Stimulated activated CD8-positive, alpha-beta memory T cell treated with anti-CD3 and anti-CD28 coated beads, Interleukin-2, amount 100 ng/mL, for 48 hours (primary cell): ENCODE measurements at regions not wholly inside any gene's neighbourhood (a gene's known extent, or its start where the extent isn't known, plus 50 kb on each side); places are given as distances from the start of the nearest gene placed in this dataset.
"Not testable (repeated sequence)": the region's sequence is repeated elsewhere in the genome, so short reads cannot be mapped to it uniquely, and the experiment has no call there.

ENCODE experiments used
- DNase-seq, 2 donors: peaks; one replicate each; pipeline ENCODE4 v3.0.0-alpha.2; 2020; ENCODE audit warnings: low read depth in 2 of 2

DNA sequence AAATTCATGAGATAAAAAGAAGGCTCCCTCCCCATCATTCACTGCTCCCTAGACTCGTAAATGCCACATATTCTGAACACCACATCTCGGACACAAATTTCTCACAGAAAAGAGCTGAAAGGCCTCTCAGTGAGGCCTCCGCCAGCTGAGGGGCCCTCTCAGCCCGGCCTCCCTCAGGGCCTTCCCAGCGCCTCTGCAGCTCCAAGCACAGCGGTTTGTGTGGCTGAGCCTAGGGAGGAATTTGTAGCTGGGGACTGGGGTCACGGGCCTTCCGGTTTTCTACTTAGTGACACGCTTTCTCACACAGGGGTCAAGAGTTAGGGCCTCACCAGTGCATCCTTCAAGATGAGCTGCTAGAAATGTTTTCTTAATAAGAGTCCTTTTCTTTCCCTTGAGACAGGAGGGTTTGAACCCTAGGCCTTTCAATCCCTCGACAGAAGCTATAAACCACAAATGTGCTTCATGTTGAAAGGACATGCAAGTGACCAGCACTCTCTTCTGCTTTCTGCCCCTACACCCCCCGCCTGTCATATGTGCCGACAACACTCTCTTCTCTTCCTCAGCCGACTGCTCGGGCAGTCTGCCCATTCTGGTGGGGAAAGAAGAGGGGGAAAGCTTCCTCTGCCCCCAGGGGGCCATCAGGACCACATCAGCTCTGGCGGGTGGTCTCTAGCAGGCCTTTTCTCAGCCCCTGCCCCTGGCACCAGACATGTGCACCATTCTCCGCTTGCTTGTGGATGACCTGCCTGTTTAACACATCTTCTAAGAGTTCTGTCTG is 104.9 kb downstream of the CHIC2 start:
- no peak for DNase-seq

DNA sequence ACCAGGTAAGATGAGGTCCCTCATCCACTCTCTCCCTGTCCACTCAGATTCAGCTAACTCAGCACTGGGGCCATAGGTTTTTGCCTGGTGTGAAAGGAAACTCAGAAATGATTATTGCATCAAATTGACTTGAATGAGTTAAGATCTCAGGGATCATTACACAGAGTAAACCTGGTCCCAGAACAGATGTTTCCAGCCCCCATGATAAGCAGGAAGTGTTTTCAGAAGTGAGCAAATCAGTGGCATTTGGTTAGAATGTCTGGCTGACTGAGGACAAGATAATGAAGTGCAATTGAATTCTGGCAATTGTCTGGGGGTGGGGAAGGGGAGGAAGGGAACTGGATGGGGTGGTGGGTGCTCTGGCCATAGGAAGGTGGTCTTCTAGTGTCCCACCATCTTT is 108.0 kb downstream of the CHIC2 start:
- no peak for DNase-seq

DNA sequence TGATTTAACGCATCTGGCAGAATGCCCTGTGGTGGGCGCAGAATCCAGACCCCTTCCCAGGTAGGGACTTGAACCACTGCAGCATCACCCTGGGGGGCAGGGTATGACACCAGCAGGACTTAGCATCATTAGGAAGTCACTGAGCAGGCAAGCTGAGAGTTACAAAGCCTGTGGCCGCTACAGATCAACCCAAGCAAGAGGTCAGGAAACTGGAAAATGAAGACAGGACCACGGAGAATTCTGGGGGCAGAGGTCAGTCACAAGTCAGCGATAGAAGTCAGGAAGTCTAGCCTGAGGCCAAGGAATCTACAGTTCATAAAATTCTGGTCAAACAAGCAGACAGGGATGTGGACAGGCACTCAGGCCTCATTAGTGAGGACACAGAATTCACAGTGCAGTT is 108.4 kb downstream of the CHIC2 start:
- DNase-seq, result no peak

DNA sequence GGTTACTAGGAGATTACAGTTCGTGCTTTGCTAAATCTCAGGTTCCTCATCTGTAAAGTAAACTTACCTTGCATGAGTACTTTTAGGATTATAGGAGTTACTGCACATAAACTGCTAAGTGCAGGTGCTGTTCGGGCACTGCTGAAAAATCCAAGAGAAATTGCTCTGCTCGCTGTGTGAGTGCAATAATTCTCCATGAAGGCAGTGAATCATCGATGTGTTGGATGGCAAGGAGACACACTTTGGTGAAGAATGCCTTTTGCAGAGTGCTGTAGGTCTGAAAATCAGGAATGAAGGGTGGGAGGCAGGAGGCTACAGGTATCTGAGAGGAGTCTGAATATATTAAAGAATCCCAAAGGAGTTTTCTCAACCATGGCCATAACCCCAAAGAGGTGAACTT is 113.0 kb downstream of the CHIC2 start:
- DNase-seq, result no peak

DNA sequence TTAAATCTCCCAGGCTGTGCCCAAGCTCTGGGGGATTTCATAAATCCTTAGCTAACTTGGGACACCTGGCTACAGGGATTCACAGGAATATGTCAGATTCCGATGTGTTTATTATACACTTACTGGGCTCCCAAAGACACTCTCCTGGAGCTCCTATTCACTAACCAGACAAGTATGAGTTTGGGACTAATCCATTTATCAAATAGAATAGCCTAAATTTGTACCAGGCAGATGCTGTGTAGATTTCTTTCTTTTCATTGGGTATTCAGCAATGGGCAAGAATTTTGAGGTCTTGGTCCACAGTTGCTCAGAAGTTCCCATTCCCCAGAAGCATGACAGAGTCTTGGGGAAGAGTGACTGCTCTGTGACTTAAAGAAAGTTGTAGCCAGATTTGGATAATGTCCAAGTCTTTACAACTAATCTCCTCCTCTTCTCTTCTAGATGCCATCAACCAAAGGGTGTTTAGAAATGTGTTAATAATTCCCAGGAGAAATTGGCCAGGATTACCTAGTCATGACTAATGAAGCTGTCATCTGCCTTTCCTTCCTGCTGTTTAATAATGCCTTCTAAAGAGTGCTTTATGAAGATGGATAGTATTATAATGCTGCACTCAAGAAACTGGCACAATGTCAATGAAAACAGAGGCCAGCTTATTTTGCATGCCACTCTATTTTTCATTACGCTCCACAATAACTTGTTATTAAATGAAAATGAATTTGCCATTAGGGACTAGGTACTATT is 120.9 kb downstream of the CHIC2 start:
- no peak for DNase-seq

DNA sequence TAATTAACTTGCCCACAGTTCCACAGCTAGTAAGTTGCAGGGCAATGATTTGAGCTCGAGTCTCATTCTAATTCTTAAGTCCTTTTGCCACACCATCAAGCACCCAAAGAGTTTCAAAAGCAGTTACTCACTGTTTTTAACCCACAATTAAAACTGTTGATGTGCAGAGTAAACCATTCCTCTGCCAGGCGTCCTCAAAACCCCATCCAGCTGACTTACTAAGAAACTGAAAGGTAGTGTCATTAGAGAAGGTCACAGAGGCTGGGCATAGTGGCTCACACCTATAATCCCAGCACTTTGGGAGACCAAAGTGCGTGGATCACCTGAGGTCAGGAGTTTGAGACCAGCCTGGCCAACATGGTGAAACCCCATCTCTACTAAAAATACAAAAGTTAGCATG is 121.7 kb downstream of the CHIC2 start:
- DNase-seq, result no peak

DNA sequence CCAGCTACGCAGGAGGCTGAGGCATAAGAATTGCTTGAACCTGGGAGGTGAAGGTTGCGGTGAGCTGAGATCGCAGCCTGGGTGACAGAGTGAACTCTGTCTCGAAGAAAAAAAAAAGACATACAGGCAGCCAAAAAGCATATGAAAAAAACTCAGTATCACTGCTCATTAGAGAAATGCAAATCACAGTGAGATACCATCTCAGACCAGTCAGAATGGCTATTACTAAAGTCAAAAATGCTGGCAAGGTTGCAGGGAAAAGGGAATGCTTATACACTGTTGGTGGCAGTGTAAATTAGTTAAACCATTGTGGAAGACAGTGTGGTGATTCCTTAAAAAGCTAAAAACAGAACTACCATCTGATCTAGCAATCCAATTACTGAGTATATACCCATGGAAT is 123.1 kb downstream of the CHIC2 start:
- DNase-seq, result no peak

DNA sequence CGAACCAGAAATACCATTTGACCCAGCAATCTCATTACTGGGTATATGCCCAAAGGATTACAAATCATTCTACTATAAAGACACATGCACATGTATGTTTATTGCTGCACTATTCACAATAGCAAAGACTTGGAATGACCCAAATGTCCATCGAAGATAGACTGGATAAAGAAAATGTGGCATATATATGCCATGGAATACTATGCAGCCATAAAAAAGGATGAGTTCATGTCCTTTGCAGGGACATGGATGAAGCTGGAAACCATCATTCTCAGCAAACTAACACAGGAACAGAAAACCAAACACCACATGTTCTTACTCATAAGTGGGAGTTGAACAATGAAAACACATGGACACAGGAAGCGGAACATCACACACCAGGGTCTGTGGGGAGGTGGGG is 124.5 kb downstream of the CHIC2 start:
- DNase-seq, result not testable (repeated sequence)

DNA sequence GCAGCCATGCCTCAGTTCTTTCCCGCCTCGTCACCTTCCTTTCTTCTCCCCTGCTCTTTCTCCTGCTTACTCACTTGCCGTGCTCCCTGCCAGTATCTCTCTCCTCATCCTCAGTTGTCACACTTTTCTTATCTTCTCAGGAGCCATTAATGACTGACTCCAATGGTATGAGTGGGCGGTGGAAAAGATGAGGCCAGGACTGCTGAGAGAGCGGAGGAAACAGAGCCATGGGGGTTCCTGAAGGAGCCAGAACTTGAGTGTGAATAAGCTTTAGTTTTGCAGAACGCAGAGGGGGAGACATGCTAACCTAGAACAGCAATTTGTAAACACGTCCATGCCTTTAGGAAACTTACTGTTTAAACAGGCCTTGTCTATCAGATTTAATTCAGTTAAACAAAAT is 126.5 kb downstream of the CHIC2 start:
- DNase-seq, result no peak

DNA sequence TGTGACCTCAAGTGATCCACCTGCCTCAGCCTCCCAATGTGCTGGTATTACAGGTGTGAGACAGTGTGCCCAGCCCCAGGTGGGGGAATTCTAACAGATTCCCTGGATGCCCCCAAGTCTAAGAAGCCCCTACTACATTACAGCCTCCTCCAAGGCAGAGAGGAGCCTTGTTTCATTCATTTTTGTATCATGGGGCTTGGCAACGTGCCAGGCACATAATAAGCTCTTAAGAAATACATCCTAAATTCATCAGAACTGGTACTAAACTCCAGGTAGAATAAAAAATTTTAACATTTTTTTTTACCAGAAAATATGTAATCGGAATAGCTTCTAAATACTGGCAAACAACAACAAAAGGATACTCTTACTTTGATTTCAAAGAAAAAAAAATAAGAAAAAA is 127.1 kb downstream of the CHIC2 start:
- no peak for DNase-seq

DNA sequence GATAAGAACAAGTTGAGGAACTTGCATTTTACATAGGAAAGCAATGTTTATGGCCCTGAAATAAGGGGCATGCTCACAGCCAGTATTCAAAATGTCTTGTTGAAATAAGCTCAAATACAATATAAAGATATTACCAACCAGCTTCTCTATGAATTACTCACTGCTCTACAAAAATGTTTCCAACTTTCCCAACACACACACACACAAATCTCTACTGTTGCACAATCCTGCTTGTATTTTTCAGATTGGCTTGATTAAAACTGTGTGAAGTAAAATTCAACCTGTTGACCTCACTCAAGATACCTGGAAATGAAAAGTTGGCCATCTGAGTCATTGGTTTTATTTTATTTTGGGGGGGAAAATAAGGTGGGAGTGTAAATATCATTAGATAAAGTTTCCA is 128.6 kb downstream of the CHIC2 start:
- DNase-seq, result no peak

DNA sequence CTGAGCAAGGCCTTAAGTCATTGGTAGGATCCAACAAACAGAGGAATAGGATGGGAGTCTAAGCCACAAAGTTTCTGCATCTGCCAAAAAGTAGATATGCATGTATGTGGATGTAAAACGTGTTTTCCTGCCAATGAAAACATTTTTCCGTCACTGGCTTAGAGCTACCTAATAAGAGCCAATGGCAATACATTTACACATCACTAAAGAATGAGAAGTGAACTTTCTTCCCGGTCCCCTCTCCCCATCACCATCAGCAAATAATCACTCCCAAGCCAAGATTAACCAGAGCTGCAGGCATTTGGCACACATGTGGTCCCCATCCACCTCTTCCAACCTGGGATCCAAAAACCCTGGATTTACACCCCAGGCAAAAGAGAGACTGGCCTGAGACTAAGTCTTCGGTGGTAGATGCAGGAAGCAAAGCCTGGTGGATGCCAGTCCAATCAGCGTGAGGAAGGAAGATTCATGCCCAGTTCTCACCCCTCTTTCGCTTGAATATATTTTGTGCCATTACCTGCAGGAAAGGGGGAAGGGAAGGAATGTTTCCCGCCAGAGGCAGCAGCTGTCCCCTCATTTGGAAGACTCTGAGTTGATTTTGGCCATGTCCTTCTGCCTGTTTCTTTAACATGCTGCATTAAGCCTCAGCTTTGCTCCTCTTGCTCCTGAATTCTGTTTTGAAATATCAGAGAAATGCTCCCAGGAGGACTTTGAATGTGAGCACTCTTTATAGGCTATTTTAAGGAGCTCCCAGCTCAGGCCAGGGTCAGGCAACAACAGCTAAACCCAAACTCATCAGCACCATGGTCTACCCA is 131.4 kb downstream of the CHIC2 start:
- no peak for DNase-seq

DNA sequence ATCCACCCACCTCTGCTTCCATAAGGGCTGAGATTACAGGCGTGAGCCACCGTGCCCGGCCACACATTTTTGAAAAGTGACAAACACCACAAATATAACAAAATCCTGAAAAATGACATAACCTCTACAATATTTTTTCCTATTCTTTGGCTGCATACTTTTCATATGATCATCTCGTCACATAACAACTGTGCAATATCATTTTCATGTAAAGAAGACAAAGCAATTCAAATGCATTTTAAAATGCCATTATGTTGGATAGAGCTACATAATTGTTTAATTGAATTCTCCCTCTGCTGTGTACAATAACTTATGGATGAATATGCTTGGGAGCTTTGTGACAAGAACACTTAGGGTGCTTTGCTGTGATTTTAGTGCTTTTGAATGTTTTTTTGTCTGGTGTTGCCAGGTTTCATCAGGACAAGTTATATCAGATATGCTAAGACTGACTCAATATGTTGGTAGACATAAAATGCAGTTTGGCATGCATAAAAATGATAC is 132.9 kb downstream of the CHIC2 start:
- DNase-seq, result no peak

DNA sequence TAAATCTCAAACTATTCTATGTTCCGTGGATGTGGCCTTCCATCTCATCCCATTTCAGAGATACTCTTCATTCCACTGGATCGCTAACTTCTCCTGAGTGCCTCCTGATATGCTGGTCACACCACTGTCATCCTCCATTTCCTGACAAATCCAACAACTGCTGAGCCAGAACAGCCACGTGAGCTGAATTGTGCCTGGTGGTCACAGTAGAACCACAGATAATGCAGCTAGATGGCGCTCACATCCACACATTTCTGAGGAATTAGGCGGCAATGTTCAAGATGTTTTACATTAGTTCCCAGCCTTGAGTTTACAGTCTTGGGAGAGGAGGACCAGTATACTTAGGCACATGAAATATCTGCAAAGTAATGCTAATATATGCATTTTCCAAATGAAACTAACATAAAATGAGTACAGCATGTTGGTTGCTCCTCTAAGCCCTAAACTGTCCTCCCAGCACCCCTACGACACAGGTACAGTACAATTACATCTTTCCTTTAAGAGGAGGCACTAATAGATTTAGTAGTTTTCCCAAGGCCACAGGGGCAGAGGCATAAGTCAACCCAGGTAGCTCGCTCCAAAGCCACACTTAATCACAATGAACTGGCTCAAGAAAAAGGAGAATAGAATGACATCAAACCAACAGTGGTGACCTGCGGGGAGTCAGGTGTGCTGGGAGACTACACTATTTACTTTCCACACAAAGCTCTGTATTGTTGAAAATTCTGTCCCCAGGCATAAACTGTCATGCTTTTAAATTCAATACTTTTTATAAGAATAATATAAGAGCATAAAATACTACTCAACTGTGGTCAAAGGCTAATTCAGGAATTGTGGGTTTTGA is 134.2 kb downstream of the CHIC2 start:
- DNase-seq, result peak in 1 of 2 donors; percentile 15

DNA sequence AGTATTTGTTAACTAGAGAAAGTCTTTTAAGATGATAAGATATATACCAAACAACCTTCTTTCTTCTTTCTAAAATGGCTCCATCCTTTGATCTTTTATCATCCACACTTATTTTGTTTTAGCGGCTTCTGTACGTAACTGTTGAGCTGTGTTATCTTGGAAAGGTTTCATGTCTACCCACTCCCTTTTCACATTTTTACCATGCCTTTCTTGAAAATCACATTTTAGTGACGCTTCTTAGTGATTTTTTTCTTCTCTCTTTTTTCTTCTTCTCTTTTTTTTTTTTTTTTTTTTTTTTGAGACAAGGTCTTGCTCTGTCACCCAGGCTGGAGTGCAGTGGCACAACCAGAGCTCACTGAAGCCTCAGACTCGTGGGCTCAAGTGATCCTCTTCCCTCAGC is 135.1 kb downstream of the CHIC2 start:
- DNase-seq, result no peak

DNA sequence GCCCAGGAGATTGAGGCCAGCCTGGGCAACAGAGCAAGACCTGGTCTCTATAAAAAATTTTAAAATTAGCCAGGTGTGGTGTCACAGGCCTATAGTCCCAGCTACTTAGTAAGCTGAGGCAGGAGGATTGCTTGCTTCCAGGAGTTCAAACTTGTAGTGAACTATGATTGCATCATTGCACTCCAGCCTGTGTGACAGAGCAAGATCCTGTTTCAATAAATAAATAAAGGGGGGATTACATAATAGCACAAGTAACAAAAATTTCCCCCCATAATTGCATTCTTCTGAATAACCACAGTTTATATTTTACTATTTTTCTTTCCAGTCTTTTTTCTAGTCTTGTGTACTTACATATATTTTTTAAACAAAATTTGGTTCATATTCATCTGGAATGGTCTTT is 135.6 kb downstream of the CHIC2 start:
- DNase-seq, result no peak

DNA sequence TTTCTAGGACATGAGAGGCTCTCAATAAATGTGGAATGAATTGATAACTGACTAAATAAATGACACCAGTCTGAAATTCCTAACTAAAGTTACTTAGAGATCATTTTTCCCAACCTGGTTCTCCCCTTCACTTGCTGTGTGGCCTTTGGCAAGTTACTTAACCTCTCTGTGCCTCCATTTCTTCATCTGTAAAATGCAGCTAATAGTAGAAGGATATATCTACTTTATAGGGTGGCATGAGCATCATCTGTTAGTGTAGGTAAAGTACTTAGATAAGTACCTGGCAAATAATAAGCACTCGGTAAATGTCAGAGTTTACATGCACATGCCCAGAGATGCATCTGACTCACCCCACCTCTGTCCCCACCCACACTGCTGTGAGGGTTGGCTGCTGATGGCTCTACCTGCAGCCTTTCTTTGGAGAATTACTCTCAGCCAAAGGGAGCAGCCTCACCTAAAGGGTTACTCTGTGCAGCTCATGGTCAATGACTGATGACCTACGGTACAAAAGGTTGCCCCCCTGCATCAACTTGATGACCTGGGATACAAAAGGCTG is 139.3 kb downstream of the CHIC2 start:
- DNase-seq, result no peak

DNA sequence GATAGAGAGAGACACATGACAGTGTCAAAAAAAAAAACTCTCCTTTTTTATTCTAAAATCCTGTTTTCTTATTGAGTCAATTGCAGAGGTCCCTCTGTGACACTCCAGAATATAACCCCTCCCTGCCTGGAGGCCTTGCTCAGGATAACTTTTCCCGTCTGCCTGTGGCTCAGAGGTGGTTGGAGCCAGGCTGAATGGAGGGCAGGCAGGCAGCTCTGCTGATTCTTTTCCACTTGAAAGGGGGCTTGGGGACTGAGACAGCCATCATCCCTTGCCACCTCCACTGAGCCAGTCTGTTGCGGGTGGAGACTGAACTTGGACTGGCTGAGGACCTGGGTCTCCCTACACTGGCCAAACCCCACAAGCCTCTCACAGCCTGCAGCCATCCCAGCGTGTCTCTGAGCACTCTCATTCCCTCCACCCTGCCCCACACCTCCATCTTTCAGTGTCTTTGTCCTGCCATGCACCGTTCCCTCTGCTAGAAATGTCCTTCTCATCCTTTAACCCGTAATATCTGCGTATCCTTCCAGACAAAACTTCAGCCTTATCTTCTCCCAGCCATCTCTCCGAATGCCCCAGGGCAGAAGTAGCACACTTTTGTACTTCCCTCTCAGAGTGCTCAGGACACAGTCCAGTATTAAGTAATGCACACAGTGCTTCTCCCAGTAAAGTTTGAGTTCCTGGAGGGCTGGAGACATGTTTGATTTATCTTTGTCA is 139.9 kb downstream of the CHIC2 start:
- no peak for DNase-seq

DNA sequence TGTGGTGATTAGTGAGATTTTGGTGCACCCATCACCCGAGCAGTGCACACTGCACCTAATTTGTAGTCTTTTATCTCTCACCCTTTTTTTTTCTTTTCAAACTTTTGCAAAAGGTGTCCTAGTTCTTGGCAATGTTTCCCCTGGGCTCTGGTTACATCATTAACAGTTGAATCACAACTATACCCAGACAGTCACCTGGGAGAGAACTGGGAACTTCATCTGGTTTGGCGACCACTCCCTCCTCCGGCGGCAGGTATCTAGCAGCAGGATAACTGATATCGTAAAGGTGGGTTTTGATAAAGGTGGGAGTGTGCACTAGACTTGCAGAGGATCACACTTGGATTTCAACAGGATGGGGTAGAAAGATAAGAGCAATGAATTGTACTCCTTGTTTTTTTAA is 140.5 kb downstream of the CHIC2 start:
- no peak for DNase-seq

DNA sequence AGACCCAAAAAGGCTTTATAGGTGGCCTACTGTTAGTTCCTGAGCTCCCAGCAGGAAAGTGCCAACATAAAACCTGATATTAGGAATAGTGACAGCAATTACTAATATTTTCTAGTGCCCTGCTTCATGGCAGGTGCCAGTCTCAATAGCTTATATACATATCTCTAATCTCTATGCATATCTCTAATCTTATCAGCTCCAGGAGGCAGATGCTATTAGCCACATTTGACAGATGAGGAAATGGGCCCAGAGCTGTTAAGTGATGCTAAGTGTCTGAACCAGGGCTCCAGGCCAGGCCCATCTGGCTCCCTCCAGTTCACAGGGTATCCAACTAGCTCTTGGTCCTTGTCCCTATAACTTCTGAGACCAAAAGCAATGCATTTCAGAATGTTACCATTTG is 142.5 kb downstream of the CHIC2 start:
- DNase-seq, result no peak

DNA sequence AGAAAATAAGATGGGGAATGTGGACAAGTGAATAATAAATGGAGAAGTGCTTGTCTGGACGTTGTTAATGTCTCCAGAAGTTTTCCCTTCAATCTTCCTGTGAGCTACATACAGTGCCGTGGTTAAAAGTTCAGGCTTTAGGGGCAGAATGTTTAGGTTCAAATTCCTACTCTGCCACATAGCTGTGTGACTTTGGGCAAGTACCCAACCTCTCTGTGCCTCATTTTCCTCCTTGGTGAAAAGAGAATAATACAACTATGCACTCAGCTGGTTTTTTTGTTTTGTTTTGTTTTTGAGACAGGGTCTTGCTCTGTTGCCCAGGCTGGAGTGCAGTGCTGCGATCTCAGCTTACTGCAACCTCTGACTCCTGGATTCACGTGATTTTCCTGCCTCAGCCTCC is 143.5 kb downstream of the CHIC2 start:
- DNase-seq, result no peak
